Lower lobe of right lung (tissue), 2 donors: ENCODE measurements at regions not wholly inside any gene's neighbourhood (a gene's known extent, or its start where the extent isn't known, plus 50 kb on each side); places are given as distances from the start of the nearest gene placed in this dataset.

Experiments used
- ATAC-seq, 2 donors: fragments of 200-7000 bp; cut with Tn5 transposase; one replicate each; pipeline ENCODE4 v1.9.1; 2020 to 2022; ENCODE audit warnings: mild to moderate bottlenecking in 2 of 2, moderate library complexity in 2 of 2
- DNase-seq: peaks from one replicate; pipeline ENCODE4 v3.0.0-alpha.2; 2020
- H3K27ac ChIP-seq: fragments of 200-600 bp; one replicate; pipeline ENCODE4 v1.8.0; 2022
- H3K27me3 ChIP-seq: fragments of 200-600 bp; one replicate; pipeline ENCODE4 v1.8.0; 2022; ENCODE audit warnings: low read depth
- H3K36me3 ChIP-seq: fragments of 200-600 bp; one replicate; pipeline ENCODE4 v1.8.0; 2022; ENCODE audit warnings: mild to moderate bottlenecking
- H3K4me1 ChIP-seq: fragments of 200-600 bp; one replicate; pipeline ENCODE4 v1.8.0; 2022
- H3K4me3 ChIP-seq: fragments of 200-600 bp; one replicate; pipeline ENCODE4 v1.8.0; 2022; ENCODE audit warnings: mild to moderate bottlenecking
- H3K9me3 ChIP-seq: fragments of 200-600 bp; one replicate; pipeline ENCODE4 v1.8.0; 2022
- intact Hi-C: fragments of 100-400 bp; cut with DNase I; formaldehyde crosslinking; loops from one replicate; pipeline ENCODE4 v1.11.0; 2022
- TF ChIP-seq, protein P1 (sequence below): fragments of 200-600 bp; IDR thresholded peaks from one replicate; pipeline ENCODE4 v1.8.0; 2022; ENCODE audit warnings: antibody characterized with exemption, mild to moderate bottlenecking
- donor health status: DM: no; HTN: yes; CAD: no; lungs with severe emphysema.

DNA sequence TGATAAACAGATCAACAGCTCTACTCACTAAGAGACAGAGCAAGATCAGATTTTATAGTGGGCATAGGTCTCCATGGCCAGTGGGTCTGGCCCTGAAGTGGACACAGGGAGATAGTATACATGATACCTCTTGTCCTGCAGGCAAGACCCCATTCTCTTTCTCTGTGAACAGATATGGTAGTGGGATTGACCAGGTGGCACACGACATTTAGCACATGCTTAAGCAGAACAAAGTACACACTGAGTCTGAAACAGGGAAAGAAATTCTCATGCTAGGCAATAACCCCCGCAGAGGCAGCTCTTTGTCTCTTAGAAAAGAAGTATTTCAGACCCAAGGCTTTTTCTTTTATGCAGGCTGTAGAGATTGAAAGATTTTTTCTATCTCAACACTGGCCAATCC, 1331.2 kb downstream of the FSCB start:
- DNase-seq = no peak
- no peak for ATAC-seq
- Histone ChIP-seq H3K9me3 (no peaks in the 10 kb centered on the region), H3K27ac (no peak overlapping the region), H3K36me3 (no peaks in the 10 kb centered on the region), H3K4me3 (no peak overlapping the region), H3K27me3 (no peaks in the 10 kb centered on the region), H3K4me1 (no peaks in the 10 kb centered on the region)
- intact Hi-C loops = no loop called here
- TF ChIP-seq, protein P1, sequence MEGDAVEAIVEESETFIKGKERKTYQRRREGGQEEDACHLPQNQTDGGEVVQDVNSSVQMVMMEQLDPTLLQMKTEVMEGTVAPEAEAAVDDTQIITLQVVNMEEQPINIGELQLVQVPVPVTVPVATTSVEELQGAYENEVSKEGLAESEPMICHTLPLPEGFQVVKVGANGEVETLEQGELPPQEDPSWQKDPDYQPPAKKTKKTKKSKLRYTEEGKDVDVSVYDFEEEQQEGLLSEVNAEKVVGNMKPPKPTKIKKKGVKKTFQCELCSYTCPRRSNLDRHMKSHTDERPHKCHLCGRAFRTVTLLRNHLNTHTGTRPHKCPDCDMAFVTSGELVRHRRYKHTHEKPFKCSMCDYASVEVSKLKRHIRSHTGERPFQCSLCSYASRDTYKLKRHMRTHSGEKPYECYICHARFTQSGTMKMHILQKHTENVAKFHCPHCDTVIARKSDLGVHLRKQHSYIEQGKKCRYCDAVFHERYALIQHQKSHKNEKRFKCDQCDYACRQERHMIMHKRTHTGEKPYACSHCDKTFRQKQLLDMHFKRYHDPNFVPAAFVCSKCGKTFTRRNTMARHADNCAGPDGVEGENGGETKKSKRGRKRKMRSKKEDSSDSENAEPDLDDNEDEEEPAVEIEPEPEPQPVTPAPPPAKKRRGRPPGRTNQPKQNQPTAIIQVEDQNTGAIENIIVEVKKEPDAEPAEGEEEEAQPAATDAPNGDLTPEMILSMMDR = no peak

DNA sequence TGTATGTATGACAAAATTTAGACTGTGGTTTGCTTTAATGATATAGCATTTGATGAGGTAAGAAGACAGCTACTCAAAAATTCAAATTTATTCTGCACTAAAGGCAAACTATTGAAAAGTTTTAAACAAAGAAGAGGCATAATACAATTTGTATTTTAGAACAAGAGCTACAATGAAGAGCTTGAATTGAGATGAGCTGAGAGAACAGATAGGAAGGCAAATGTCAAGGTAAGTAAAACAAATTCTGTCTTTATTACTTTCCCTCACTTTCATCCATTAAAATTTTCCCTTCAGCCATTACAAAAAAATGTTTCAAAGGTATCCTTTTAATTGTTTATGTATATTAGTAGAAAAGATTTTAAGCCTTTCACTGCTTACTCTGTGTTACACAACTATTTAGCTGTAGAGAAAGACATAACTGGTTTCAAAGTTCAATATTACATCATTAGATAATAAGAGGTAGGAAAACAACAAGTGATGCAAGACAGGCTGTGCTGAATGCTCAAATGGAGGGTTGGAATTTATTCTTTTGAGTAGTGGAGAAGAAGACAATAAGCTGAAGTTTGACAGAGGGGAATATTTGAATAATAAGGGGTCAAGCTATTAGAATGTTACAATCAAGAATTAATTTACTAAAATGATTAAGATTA, 1334.1 kb downstream of the FSCB start:
- H3K4me1 ChIP-seq = no peaks in the 10 kb centered on the region
- no peak overlapping the region for H3K4me3 ChIP-seq
- no peak overlapping the region for H3K27ac ChIP-seq
- no peaks in the 10 kb centered on the region for H3K36me3 ChIP-seq
- ATAC-seq (no peak), DNase-seq (no peak)
- intact Hi-C loops = no loop called here
- TF ChIP-seq, protein P1 = no peak
- H3K27me3 ChIP-seq = no peaks in the 10 kb centered on the region
- no peaks in the 10 kb centered on the region for H3K9me3 ChIP-seq

GRCh38 chr14:43169722-43170121, 1337.4 kb downstream of the FSCB start:
- no peak overlapping the region for H3K4me3 ChIP-seq
- intact Hi-C loops = no loop called here
- no peaks in the 10 kb centered on the region for H3K36me3 ChIP-seq
- H3K4me1 ChIP-seq = no peaks in the 10 kb centered on the region
- H3K27me3 ChIP-seq = no peaks in the 10 kb centered on the region
- no peak for ATAC-seq
- no peaks in the 10 kb centered on the region for H3K9me3 ChIP-seq
- DNase-seq = no peak
- no peak overlapping the region for H3K27ac ChIP-seq
- TF ChIP-seq, protein P1 = no peak

DNA sequence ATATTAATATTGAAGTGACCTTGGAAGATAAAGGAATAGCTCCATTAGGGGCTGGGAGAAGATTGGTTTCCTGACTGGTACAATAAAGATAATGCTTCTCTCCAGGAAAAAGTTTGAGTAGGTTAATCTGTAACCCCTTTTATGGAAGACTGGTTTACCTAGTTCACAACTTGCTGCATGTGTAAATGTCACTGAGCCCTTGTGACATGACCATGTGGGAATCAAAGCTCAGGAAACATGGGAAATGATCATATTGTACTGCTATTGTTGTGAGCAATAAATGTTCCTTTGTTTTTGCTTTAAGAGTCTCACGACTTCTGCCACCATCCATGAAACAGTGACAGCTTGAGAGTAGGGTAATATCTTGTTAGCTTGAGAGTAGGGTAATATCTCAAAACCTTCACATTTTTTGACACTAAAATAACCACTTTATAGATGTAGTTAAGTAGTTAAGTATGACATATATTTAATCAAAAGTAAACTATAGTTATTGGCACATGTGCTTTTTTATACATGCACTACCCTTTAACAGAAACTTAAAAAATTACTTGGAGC, 1338.6 kb downstream of the FSCB start:
- no peaks in the 10 kb centered on the region for H3K9me3 ChIP-seq
- TF ChIP-seq, protein P1 = no peak
- no peak for DNase-seq
- H3K36me3 ChIP-seq = no peaks in the 10 kb centered on the region
- no peak overlapping the region for H3K27ac ChIP-seq
- H3K4me3 ChIP-seq = no peak overlapping the region
- intact Hi-C loops = no loop called here
- no peaks in the 10 kb centered on the region for H3K27me3 ChIP-seq
- no peak for ATAC-seq
- H3K4me1 ChIP-seq = no peaks in the 10 kb centered on the region

- ATAC-seq (no peak), DNase-seq (no peak)
- H3K36me3 ChIP-seq = no peaks in the 10 kb centered on the region
- H3K9me3 ChIP-seq = no peaks in the 10 kb centered on the region
- no peaks in the 10 kb centered on the region for H3K27me3 ChIP-seq
- H3K4me1 ChIP-seq = no peaks in the 10 kb centered on the region
- TF ChIP-seq, protein P1 = no peak
- intact Hi-C loops = no loop called here
- H3K27ac ChIP-seq = no peak overlapping the region
- H3K4me3 ChIP-seq = no peak overlapping the region
Observed at GRCh38 chr14:43166163-43166562, 1340.9 kb downstream of the FSCB start.
